ENCODE measurements at regions not wholly inside any gene's neighbourhood (a gene's known extent, or its start where the extent isn't known, plus 50 kb on each side); places are given as distances from the start of the nearest gene placed in this dataset.
"Not testable (repeated sequence)": the region's sequence is repeated elsewhere in the genome, so short reads cannot be mapped to it uniquely, and the experiment has no call there.

- DNase-seq, result no peak
Observed at GRCh38 chr7:13009517-13009916, 322.1 kb downstream of the ARL4A start.

GRCh38 chr7:13014011-13014410, 326.6 kb downstream of the ARL4A start:
- DNase-seq, result no peak

DNA sequence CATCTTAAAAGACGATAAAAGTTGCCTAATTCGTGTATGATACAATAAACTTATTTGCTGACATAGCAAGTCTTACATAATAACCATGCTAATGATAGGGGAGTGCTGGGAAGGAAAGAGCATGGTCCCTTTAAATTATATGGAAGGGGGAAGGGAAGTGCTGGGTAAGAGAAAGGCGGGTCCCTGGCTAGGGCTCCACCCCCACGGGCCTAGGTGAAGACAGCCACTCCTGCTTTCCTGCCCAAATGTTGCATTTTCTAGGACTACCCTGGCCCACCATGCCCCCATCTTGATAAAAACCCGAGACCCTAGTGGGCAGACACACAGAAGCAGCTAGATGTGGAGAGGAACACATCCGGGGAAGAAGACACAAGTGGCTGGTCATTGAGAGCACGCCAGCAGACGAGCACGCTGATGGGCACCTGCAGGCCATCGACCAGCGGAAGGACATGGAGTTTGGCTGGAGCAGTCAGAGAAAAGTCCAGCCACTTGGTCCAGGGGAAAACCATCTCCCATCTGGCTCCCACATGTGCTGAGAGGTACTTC, 328.7 kb downstream of the ARL4A start:
- DNase-seq, result no peak

- DNase-seq, result no peak
Observed at GRCh38 chr7:13016592-13017332, 329.3 kb downstream of the ARL4A start.

DNA sequence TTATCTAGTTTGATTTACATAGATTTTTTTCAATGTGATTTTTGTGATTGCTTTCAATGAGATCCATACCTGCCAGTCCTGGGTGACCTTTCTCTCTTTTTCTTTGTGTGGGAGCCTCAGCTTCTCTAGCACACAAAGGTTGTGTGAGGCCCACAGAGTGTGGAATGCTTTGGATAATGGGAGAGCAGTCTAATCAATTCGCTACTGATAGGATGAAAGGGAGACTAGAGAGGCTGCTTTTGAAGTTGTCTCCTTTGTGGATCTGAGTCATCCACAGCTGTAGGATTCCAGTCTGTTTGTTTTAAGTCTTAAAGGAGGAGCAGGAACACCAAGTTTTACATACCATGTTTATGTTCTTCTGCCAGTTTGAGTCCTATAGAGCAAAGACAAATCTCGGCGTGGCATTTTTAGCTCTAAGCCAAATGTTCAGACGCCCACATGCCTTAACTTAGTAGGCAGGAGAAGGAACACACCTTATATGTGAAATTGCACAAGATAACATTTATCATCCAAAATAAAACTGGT, 330.0 kb downstream of the ARL4A start:
- no peak for DNase-seq

DNA sequence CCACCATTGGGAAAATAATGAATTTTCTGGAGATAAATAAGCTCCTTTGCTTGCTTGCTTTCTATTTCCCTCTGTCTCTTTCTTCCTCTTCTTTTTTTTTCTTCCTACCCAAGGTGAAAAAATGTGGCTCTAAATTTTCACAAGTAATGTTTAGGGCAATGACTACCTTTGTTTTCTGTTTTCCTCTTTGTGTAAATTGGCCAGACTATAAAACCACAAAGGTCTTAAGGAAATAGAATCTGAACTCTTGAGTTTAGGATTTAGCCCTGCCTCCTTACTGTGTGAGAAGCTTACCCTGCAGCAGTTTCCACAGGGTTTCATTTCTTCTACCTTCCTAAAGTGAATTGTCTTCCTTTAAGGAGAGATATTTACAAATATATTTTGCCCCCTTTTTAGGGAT, 330.4 kb downstream of the ARL4A start:
- DNase-seq, result no peak

DNA sequence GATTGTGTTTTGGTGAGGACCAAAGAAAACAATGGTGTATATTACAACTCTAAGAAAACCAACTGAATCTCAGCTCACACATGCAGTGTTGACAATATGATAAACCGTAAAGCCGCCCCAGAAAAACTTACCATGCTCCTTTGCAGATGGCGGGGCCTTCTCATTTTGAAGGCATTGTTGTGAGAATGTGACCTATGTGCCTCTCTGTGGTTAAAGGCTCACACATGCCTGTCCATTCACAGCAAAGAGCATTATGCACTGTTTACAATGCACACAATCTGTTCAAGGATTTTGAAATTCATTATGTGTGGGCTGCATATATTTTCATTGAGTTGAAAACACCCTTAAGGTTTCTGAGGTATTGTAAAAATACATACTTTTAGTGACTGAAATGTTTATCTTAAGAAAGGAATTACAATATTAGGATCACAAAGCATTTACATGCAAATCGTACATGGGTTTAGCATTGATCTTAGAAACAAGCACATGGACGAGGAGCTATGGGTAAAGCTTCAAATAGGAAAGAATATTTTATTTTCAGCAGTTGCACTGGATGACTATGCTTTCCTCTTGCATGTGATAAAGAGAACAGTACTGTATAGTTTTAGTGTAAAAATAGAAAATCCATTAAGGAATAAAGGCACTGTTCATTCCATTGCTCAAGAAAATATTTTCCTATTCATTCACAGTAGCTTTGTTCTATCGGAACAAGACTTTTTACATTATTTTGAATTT, 334.3 kb downstream of the ARL4A start:
- DNase-seq, result no peak

DNA sequence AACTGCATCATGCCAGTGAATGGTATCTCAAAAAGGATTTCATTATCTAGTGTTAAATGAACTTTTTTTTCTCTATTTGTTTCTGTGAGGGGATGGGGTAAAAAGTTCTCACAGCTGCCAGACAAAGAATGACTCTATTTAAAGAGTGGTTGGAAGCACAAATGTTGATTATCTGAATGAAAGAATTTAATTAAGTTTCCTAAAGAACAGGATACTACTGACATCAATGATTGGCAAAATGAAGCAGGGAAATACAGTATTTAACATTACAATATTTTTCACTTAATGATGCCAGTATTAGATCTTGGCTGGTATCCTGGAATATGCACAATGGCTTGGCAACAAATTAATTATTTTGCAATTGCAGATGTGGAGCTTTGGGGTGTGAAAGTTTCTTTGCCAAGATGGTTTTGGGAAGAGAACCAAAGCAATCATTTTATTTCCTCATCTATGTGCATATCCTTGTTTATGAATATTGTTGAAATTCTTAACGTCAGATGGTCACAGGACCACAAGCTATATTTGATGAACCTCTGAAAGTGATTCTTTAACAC, 336.8 kb downstream of the ARL4A start:
- DNase-seq, result no peak

GRCh38 chr7:13025043-13025442, 337.6 kb downstream of the ARL4A start:
- not testable (repeated sequence) for DNase-seq

DNA sequence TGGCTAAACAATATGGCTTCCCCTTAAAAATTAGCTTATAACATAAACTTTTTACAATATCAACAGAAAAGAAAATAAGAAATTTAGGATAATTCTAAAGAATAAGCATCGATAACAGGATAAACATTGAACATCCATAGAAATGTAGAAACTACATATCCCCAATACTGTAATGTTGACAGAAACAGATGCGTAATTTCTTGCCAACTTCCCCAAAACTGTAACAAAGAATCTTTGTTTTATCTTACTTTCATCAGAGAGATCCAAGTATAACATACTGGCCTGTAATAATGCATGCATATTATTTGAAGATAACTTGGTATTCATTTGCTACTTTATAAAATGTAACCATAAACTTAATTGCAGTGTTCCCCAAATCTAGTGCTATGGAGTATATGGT, 339.9 kb downstream of the ARL4A start:
- no peak for DNase-seq

DNA sequence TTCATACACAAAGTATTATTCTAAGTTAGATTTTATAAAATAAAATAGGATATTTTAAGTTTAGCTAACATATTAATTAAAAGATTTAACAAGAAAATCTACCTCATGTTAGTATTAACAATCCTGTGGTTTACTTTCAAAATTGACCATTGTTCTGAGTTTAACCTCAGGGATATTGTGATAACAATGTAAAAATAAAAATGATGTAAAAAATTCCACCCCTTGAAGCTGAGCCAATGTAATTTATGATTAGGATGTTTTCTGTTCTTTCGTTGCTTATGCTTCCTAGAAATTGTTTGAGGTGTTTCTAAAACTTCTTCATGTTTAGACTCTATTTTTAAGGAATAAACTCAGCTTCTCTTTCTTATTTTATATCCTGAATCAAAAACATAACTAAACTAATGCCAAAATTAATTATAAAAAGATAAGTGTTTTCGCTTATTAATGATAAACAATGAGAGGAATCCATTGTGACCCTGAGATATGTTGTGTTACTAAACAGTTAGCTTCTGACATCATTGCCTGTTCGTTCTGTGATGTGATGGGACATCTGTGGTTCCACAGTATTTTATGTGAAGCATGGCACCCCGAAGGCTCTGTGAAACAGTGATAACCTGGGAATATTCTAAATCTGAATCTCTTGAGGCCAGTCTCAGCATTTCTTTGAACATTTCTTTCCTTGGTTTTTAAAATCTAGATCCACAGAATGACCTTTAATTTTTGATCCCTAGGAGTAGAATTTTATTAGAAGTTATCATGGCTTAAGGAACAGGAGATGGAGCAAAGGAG, 340.8 kb downstream of the ARL4A start:
- no peak for DNase-seq

GRCh38 chr7:13028825-13029099, 341.3 kb downstream of the ARL4A start:
- DNase-seq, result no peak

DNA sequence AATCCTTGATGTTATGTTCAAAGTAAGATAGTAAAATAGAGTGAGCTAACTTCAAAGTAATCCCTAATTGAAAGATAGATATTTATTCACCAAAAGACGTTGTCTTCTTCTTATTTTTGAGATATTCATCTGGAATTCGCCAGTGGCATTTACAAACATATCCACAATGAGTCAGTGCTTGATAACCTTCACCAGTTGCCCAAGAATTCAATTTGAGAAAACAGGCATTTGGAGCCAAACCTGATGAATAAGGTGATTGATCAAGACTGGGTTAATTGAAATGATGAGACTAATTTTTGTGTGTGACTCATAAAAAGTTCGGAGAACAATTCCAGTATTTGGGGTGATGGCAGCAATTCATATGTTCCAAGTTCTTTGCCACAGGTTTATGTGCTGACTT, 344.0 kb downstream of the ARL4A start:
- no peak for DNase-seq

DNA sequence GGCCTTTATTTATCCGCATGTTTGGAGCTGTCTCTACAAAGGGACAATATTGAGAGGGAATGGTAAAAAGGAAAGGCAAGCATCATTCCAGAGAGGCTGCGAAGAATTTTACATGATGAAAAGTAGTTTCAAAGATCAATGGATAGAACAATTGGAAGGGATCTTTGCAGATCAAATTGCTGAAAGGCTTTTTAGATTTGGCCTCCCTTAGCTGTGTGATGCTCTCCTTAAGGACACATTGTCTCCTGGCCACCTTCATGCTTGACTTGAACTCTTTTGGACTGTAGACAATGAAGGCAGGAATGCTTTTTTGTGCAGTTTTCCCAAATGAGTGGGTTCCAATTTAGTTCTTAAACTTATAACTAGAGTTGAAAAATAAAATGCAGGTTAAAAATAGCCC, 344.7 kb downstream of the ARL4A start:
- no peak for DNase-seq

DNA sequence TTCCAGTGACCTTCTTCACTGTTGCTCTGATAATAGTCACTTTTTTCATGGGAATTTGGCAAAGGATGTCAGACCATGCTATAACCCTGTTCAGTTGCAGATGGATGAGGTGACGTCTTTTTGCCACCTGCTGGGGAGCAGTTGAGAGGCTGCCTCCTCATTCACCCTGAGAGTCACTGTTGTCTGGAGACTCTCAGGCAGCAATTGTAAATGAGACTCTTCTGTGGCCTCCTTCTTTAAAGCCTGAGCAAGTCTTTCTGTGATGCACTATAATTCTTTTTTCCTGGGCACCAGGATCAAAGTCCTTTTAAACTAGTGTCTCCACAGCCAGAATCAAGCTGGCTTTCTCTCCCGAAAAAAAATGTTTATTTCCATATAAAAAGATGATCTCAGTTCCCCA, 345.1 kb downstream of the ARL4A start:
- DNase-seq, result peak in 1 of 2 experiments; percentile 33

- DNase-seq, result no peak
Observed at GRCh38 chr7:13034693-13035092, 347.3 kb downstream of the ARL4A start.

DNA sequence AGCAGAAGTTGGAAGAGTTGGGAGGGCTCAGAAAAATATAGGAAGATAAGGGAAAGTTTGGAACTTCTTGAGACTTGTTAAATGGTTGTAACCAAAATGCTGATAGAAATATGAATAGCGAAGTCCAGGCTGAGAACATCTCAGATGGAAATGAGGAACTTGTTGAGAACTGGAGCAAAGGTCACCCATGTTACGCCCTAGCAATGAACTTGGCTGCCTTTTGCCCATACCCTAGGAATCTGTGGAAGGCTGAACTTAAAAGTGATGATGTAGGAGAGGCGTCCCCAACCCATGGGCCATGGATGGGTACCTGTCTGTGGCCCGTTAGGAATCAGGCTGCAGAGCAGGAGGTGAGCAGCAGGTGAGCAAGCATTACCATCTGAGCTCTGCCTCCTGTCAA, 347.8 kb downstream of the ARL4A start:
- DNase-seq, result no peak

DNA sequence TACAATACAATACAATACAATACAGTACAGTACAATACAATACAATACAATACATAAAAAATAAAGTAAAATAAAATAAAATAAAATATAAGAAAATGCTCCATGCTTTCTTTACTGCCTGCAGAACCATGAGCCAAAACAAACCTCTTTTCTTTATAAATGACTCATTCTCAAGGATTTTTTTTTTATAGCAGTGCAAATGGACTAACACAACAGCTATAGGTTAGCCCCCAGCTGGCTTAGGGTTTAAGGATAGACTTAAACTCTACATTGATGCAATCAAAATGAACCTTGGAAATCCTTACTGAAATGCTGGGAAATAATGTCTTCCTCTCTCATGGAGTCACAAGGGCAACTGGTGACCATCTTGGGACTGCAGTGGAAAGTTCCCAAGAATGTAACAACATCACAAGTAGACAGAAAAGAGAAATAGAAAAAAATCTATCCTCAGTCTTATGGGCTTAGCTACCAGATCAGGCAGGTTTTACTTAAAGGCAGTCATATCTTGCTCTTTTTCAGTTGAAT, 348.9 kb downstream of the ARL4A start:
- no peak for DNase-seq

DNA sequence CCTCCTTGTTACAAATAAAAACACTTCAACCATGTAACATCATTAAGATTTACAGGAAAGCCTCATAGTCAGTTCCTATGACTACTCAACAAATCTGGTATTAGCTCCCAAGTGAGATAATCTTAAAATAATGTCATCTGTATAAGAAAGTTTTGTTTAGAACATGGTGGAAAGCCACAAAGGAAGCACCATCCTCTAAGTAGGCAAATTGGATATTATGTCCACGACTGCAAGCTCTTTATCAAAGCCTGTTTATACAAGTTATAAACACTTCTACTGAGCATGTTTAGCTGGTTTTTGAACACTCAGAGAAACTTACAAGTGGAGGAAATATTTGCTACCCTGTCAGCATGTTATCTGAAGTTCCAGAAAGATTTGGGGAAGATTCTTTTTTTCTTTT, 349.8 kb downstream of the ARL4A start:
- no peak for DNase-seq

GRCh38 chr7:13041368-13041988, 354.0 kb downstream of the ARL4A start:
- no peak for DNase-seq

DNA sequence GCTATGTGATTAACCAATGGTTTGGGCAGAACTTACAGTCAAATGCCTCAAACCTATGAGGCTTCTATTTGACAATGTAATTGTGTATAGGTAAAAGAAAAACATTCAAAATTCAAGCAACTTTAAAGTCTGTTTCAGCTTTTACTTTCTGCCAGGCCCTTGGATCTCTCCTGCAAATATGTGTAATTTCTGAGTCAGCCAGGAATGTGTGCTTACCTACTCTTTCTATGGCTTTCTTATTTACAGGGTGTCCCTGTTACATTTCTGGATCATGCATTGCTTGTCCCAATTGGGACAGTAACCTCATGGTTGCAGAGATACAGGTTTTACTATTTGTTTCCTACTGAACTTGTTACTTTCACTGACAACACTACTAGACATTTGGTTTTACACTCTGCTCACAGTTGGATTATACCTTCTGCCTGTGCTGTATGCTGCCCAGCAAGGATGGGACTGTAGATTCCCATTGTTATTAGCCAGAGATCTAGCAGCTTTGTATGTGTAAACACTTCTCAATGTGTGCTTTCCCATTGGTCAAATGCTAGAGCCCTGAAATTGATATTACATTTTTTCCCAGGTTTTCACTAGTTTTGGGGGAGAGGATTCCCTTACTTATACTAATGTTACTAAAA, 355.3 kb downstream of the ARL4A start:
- no peak for DNase-seq

DNA sequence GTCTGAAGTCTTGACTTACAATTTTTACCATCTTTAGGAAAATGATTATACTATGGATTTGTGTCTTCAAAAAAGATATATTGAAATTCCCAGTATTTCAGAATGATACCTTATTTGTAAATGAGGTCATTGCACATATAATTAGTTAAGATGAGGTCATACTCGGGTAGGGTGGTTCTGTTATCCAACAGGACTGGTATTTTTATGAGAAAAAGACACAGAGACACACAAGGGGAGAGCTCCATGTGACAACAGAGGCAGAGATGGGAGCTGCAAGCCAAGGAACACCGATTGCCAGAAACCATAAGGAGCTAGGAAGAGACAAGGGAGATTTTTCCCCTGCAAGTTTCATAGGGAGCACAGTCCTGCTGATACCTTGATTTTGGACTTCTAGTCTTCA, 356.9 kb downstream of the ARL4A start:
- no peak for DNase-seq

All from NCI-H187 (cell line).